GM12874 (cell line): ENCODE measurements at regions not wholly inside any gene's neighbourhood (a gene's known extent, or its start where the extent isn't known, plus 50 kb on each side); places are given as distances from the start of the nearest gene placed in this dataset.

Source experiments
- CTCF ChIP-seq: IDR thresholded peaks from 2 replicates; pipeline ENCODE4 v1.5.1; 2011; ENCODE audit warnings: low read depth, mild to moderate bottlenecking, control low read depth, low read length, moderate library complexity; ENCODE audit not compliant: insufficient read depth

GRCh38 chr13:111555903-111556302 is 235.5 kb downstream of the TEX29 start:
- no peak for TF ChIP-seq CTCF

GRCh38 chr13:111556496-111556895 is 236.1 kb downstream of the TEX29 start:
- no peak for TF ChIP-seq CTCF

DNA sequence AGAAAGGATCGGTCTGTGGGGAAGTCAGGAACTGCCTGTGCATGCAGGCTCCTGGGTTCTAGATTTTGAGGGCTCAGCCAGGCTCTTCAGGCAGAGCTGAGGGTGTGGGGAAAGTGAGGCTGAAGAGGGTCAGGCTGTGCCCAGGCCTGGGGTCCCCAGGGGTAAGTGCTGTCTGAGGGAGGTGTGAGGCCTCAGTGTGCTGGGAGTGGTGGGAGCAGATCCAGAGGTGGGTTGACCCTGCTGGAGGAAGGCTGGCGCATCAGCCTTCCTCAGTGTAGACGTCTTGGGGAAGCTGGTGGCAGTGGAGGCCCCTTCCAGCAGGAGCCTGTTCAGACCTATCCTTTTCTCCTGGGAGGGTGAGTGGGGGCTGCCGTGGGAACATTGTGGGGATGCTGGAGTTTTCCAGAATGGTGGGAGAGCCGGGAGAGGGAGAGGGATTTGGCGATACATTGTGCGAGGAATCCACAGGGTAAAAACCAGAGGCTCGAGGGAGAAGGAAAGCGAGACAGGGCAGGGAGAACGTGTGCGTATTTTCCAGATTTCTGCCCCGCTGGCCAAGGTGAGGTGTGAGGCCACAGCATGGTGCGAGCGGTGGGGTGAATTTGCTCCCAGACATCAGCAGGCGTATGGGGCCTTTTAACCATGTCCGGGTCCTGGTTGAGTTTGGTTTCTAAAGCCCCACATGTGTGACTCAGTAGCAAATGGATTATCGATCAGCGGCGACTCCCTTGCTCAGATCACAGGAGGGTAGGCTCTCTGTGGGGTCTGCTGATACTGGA is 237.7 kb downstream of the TEX29 start:
- no peak for TF ChIP-seq CTCF

GRCh38 chr13:111558700-111559088 is 238.3 kb downstream of the TEX29 start:
- TF ChIP-seq CTCF = no peak

GRCh38 chr13:111559612-111560403 is 239.4 kb downstream of the TEX29 start:
- TF ChIP-seq CTCF = no peak

- no peak for TF ChIP-seq CTCF
These were observed 240.8 kb downstream of the TEX29 start for GRCh38 chr13:111561091-111561781.

- TF ChIP-seq CTCF = no peak
These were observed 242.3 kb downstream of the TEX29 start for GRCh38 chr13:111562716-111563115.
